ENCODE measurements at regions not wholly inside any gene's neighbourhood (a gene's known extent, or its start where the extent isn't known, plus 50 kb on each side); places are given as distances from the start of the nearest gene placed in this dataset.

DNA sequence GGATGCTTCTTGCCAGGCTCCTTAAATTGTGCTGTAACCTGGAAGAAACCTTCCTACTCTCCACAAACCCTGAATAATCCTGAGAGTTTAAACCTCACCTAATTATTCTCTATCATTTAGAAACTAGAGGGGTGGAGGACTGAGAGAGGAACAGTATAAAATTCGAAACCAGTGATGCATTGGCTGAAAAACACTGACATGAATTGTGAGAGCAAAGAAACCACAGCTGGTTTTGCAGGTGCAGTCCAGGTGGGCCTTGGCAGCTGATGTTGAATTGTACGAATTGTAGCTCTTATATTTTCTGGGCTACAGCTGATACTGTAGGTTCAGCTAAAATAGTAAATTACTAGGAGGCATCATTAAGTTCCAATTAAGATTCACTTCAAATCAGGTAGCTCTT, 227.0 kb upstream of the SLITRK5 start:
- Histone ChIP-seq H3K27ac (ENCODE audit: control insufficient read depth, insufficient read depth, low read length) (no peak overlapping the region), H3K9me1 (ENCODE audit: control insufficient read depth, extremely low read depth, insufficient read depth, low read length) (no peaks in the 10 kb centered on the region), H3K9ac (ENCODE audit: control insufficient read depth, extremely low read depth, insufficient read depth, low read length) (no peak overlapping the region), H3K4me3 (ENCODE audit: control insufficient read depth in 2 of 3, extremely low read depth in 1 of 3, insufficient read depth in 2 of 3, low read depth in 1 of 3, low read length in 3 of 3) (no peak overlapping the region), H2AFZ (ENCODE audit: control insufficient read depth, low read length) (no peak overlapping the region), H4K20me1 (ENCODE audit: control insufficient read depth, extremely low read depth, insufficient read depth, low read length) (no peaks in the 10 kb centered on the region), H3K27me3 (ENCODE audit: control insufficient read depth, extremely low read depth, insufficient read depth, low read length) (no peaks in the 10 kb centered on the region), H3K79me2 (ENCODE audit: control insufficient read depth, insufficient read depth, low read length) (no peaks in the 10 kb centered on the region), H3K4me2 (ENCODE audit: control insufficient read depth, extremely low read depth, insufficient read depth, low read depth, low read length) (no peak overlapping the region), H3K4me1 (ENCODE audit: control insufficient read depth, extremely low read depth, insufficient read depth, low read length) (no peaks in the 10 kb centered on the region), H3K36me3 (ENCODE audit: control insufficient read depth in 2 of 2, extremely low read depth in 1 of 2, insufficient read depth in 2 of 2, low read length in 2 of 2) (no peaks in the 10 kb centered on the region), H3K9me3 (ENCODE audit: control insufficient read depth, low read depth, low read length) (no peaks in the 10 kb centered on the region)
- dilution Hi-C loops (cut with MboI; ENCODE audit: extremely low pct_ligation_motif_present, low sequenced_read_pairs): no loop called here
- no peak for FAIRE-seq
- DNase-seq (ENCODE audit: low read depth, low spot score): no peak
- TF ChIP-seq EZH2 (IDR thresholded peaks at IDR 0.05; ENCODE audit: low read length): no peak
- TF ChIP-seq CTCF (optimal IDR thresholded peaks at IDR 0.05 in 1 of 3, IDR thresholded peaks at IDR 0.05 in 1 of 3, conservative IDR thresholded peaks at IDR 0.05 in 1 of 3; ENCODE audit: extremely low read depth in 1 of 3, insufficient read depth in 2 of 3, low read length in 3 of 3): no peak

GRCh38 chr13:87452281-87452680, 218.9 kb upstream of the SLITRK5 start:
- Histone ChIP-seq H2AFZ (ENCODE audit: control insufficient read depth, low read length) (no peak overlapping the region), H3K4me3 (ENCODE audit: control insufficient read depth in 2 of 3, extremely low read depth in 1 of 3, insufficient read depth in 2 of 3, low read depth in 1 of 3, low read length in 3 of 3) (no peak overlapping the region), H3K9ac (ENCODE audit: control insufficient read depth, extremely low read depth, insufficient read depth, low read length) (no peak overlapping the region), H3K36me3 (ENCODE audit: control insufficient read depth in 2 of 2, extremely low read depth in 1 of 2, insufficient read depth in 2 of 2, low read length in 2 of 2) (no peaks in the 10 kb centered on the region), H3K4me2 (ENCODE audit: control insufficient read depth, extremely low read depth, insufficient read depth, low read depth, low read length) (no peak overlapping the region), H3K27ac (ENCODE audit: control insufficient read depth, insufficient read depth, low read length) (no peak overlapping the region), H3K9me3 (ENCODE audit: control insufficient read depth, low read depth, low read length) (no peaks in the 10 kb centered on the region), H3K4me1 (ENCODE audit: control insufficient read depth, extremely low read depth, insufficient read depth, low read length) (no peaks in the 10 kb centered on the region), H3K27me3 (ENCODE audit: control insufficient read depth, extremely low read depth, insufficient read depth, low read length) (no peaks in the 10 kb centered on the region), H3K9me1 (ENCODE audit: control insufficient read depth, extremely low read depth, insufficient read depth, low read length) (no peaks in the 10 kb centered on the region), H4K20me1 (ENCODE audit: control insufficient read depth, extremely low read depth, insufficient read depth, low read length) (no peaks in the 10 kb centered on the region), H3K79me2 (ENCODE audit: control insufficient read depth, insufficient read depth, low read length) (no peaks in the 10 kb centered on the region)
- TF ChIP-seq CTCF (optimal IDR thresholded peaks at IDR 0.05 in 1 of 3, IDR thresholded peaks at IDR 0.05 in 1 of 3, conservative IDR thresholded peaks at IDR 0.05 in 1 of 3; ENCODE audit: extremely low read depth in 1 of 3, insufficient read depth in 2 of 3, low read length in 3 of 3) (no peak), EZH2 (IDR thresholded peaks at IDR 0.05; ENCODE audit: low read length) (no peak)
- DNase-seq (ENCODE audit: low read depth, low spot score) (no peak), FAIRE-seq (no peak)
- dilution Hi-C loops (cut with MboI; ENCODE audit: extremely low pct_ligation_motif_present, low sequenced_read_pairs): no loop called here
